C4-2B (cell line): ENCODE measurements at regions not wholly inside any gene's neighbourhood (a gene's known extent, or its start where the extent isn't known, plus 50 kb on each side); places are given as distances from the start of the nearest gene placed in this dataset.

Source experiments
- H3K27ac ChIP-seq: fragments of 450-650 bp; 2 replicates; pipeline ENCODE4 v1.5.1; 2017
- CTCF ChIP-seq: fragments of 450-650 bp; conservative IDR thresholded peaks from 2 replicates; pipeline ENCODE4 v1.5.1; 2017; ENCODE audit warnings: mild to moderate bottlenecking
- ZFX ChIP-seq: fragments of 450-650 bp; IDR thresholded peaks from 2 replicates; pipeline ENCODE4 v1.6.1; 2017

- TF ChIP-seq ZFX, result no peak
- no peak for TF ChIP-seq CTCF
- no peak overlapping the region for H3K27ac ChIP-seq
Observed at GRCh38 chr4:188754372-188755002, 615.2 kb downstream of the TRIML1 start.

- no peak overlapping the region for H3K27ac ChIP-seq
- TF ChIP-seq ZFX (no peak), CTCF (no peak)
Observed at GRCh38 chr4:188767496-188767895, 628.3 kb downstream of the TRIML1 start.

- no peak overlapping the region for H3K27ac ChIP-seq
- TF ChIP-seq CTCF (no peak), ZFX (no peak)
Observed at GRCh38 chr4:188778905-188779304, 639.7 kb downstream of the TRIML1 start.

- no peak for TF ChIP-seq ZFX
- no peak for TF ChIP-seq CTCF
- no peak overlapping the region for H3K27ac ChIP-seq
Observed at GRCh38 chr4:188779581-188779980, 640.3 kb downstream of the TRIML1 start.

- no peak overlapping the region for H3K27ac ChIP-seq
- TF ChIP-seq CTCF (no peak), ZFX (no peak)
Observed at GRCh38 chr4:188780028-188780427, 640.8 kb downstream of the TRIML1 start.

GRCh38 chr4:188780686-188781085, 641.4 kb downstream of the TRIML1 start:
- no peak for TF ChIP-seq CTCF
- no peak for TF ChIP-seq ZFX
- no peak overlapping the region for H3K27ac ChIP-seq

GRCh38 chr4:188781655-188782054, 642.4 kb downstream of the TRIML1 start:
- TF ChIP-seq ZFX (no peak), CTCF (peak; percentile 47)
- H3K27ac ChIP-seq, result no peak overlapping the region
